ENCODE measurements at regions not wholly inside any gene's neighbourhood (a gene's known extent, or its start where the extent isn't known, plus 50 kb on each side); places are given as distances from the start of the nearest gene placed in this dataset.

GRCh38 chr17:77853191-77853977, 105.1 kb upstream of the TNRC6C start:
- DNase-seq, result no peak

- no peak for DNase-seq
Measured at GRCh38 chr17:77854083-77854758, 104.3 kb upstream of the TNRC6C start.

- no peak for DNase-seq
Measured at GRCh38 chr17:77854759-77855745, 103.5 kb upstream of the TNRC6C start.

GRCh38 chr17:77856551-77857305, 101.8 kb upstream of the TNRC6C start:
- DNase-seq, result no peak

GRCh38 chr17:77857306-77857555, 101.3 kb upstream of the TNRC6C start:
- DNase-seq, result no peak

- DNase-seq, result no peak
Measured at GRCh38 chr17:77857613-77858012, 100.9 kb upstream of the TNRC6C start.

GRCh38 chr17:77858291-77859034, 100.0 kb upstream of the TNRC6C start:
- no peak for DNase-seq

- DNase-seq, result no peak
Measured at GRCh38 chr17:77859035-77859810, 99.3 kb upstream of the TNRC6C start.

GRCh38 chr17:77861133-77861695, 97.3 kb upstream of the TNRC6C start:
- DNase-seq, result no peak

- DNase-seq, result no peak
Measured at GRCh38 chr17:77861981-77862645, 96.4 kb upstream of the TNRC6C start.

GRCh38 chr17:77862890-77863813, 95.4 kb upstream of the TNRC6C start:
- DNase-seq, result no peak

GRCh38 chr17:77863814-77864161, 94.7 kb upstream of the TNRC6C start:
- DNase-seq, result no peak

GRCh38 chr17:77864234-77865111, 94.0 kb upstream of the TNRC6C start:
- no peak for DNase-seq

- DNase-seq, result no peak
Measured at GRCh38 chr17:77865112-77865611, 93.3 kb upstream of the TNRC6C start.

- no peak for DNase-seq
Measured at GRCh38 chr17:77865716-77866115, 92.8 kb upstream of the TNRC6C start.

- no peak for DNase-seq
Measured at GRCh38 chr17:77867308-77867781, 91.2 kb upstream of the TNRC6C start.

GRCh38 chr17:77867976-77868713, 90.4 kb upstream of the TNRC6C start:
- no peak for DNase-seq

Measured in activated CD4-positive, alpha-beta T cell treated with anti-CD3 and anti-CD28 coated beads, Interleukin-2, Interleukin-6, amounts not matched to agents 100 ng/mL and 50 ng/mL, durations not matched to agents 16 hours and 8 hours (primary cell).